ENCODE measurements at regions not wholly inside any gene's neighbourhood (a gene's known extent, or its start where the extent isn't known, plus 50 kb on each side); places are given as distances from the start of the nearest gene placed in this dataset.
A peak's percentile ranks its signal among the peaks of the same experiment; 100 is the strongest.

GRCh38 chr7:47670729-47671128 lies 88.8 kb upstream of the TNS3 start:
- 82 to 96% methylated on average over 6 of the region's 6 CpGs for WGBS, 2 donors
- H3K27me3 ChIP-seq, result no peaks in the 10 kb centered on the region
- no peak for TF ChIP-seq CTCF (IDR thresholded peaks at IDR 0.05)
- no peak for TF ChIP-seq POLR2A (IDR thresholded peaks at IDR 0.05)
- H3K4me3 ChIP-seq, result no peak overlapping the region
- intact Hi-C loops (cut with DNase I; ENCODE audit: low total_unique reads), result no loop called here
- H3K27ac ChIP-seq, result no peak overlapping the region
- H3K36me3 ChIP-seq (ENCODE audit: low read depth, missing control alignments), result no peaks in the 10 kb centered on the region
- no peaks in the 10 kb centered on the region for H3K4me1 ChIP-seq
- no peaks in the 10 kb centered on the region for H3K9me3 ChIP-seq
- DNase-seq, result no peak

GRCh38 chr7:47669901-47670384 lies 88.0 kb upstream of the TNS3 start:
- DNase-seq, result no peak
- H3K4me3 ChIP-seq, result no peak overlapping the region
- H3K27me3 ChIP-seq, result no peaks in the 10 kb centered on the region
- H3K4me1 ChIP-seq, result no peaks in the 10 kb centered on the region
- TF ChIP-seq POLR2A (IDR thresholded peaks at IDR 0.05) (no peak), CTCF (IDR thresholded peaks at IDR 0.05) (no peak)
- 71 to 80% methylated on average over 7 to 8 of the region's 8 CpGs for WGBS, 2 donors
- H3K9me3 ChIP-seq, result no peaks in the 10 kb centered on the region
- no peaks in the 10 kb centered on the region for H3K36me3 ChIP-seq (ENCODE audit: low read depth, missing control alignments)
- peak overlapping the region in 1 of 2 donors; percentile 16 for H3K27ac ChIP-seq
- intact Hi-C loops (cut with DNase I; ENCODE audit: low total_unique reads), result no loop called here

DNA sequence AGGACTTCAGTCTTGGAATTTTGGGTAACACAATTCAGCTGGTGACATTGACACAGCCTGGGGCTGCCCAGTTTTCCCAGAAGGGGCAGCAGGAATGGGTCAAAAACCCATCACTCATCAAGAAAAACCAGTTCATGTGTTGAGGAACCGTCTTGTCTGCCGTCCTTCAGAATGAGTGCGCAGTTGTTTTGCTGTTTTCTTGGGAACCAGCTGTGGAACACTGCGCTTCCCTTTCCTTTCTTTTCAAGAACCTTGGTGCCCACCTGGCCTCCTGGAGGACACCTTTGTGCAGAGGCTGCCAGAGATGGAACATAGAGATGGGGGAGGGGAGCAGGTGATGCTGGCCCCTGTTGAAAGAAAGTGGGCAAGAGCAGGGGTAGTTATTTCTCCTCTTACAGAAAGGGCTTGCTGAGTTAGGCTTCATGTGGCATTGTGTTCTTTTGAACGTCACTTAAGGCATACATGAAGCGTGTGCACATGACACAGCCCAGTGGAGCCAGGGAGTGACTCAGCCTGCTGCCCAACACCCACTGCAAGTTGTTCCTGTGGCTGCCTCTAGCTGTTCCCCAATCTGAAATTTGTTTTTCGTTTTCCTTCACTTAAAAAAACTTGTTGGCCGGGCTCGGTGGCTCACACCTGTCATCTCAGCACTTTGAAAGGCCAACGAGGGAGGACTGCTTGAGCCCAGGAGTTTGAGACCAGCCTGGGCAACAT lies 87.4 kb upstream of the TNS3 start:
- peak overlapping the region in 1 of 2 donors; percentile 54 for H3K27ac ChIP-seq
- DNase-seq, result peak; percentile 48
- TF ChIP-seq POLR2A (IDR thresholded peaks at IDR 0.05), result no peak
- TF ChIP-seq CTCF (IDR thresholded peaks at IDR 0.05), result no peak

DNA sequence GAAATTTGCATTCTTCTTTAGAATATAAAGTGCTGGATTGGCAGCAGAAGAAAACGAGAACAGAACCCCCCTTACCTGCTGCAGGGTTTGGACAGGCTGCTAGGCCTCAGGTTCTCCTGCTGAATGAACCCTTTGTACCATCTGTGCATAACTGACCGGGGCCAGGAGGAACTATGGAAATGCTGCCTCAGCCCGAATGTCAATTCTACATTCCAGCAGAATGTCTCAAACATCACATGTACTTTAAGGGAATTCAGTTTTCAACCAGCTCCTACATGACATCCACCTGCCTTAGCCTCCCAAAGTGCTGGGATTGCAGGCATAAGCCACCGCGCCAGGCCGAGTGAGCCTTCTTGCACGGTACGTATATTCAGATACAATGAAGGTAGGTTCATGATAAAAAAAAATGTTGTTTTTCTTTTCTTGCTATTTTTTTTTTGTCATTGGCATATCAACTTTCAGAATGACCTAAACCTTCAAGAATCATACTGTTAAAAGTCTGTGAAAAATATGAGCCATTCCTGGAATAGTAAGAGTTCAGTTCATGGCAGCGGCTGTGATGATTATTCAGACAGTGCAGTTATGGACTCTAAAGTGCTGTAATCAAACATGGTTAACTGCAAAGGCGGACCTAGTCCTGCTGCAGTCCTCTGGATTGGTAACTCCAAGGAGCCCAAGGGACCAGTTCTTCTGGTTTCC lies 84.4 kb upstream of the TNS3 start:
- Histone ChIP-seq H3K9me3 (no peaks in the 10 kb centered on the region), H3K36me3 (ENCODE audit: low read depth, missing control alignments) (no peaks in the 10 kb centered on the region), H3K4me3 (no peak overlapping the region), H3K27ac (no peak overlapping the region), H3K4me1 (no peaks in the 10 kb centered on the region), H3K27me3 (no peaks in the 10 kb centered on the region)
- 85 to 96% methylated on average over 10 of the region's 10 CpGs for WGBS, 2 donors
- intact Hi-C loops (cut with DNase I; ENCODE audit: low total_unique reads), result no loop called here
- no peak for DNase-seq
- TF ChIP-seq CTCF (IDR thresholded peaks at IDR 0.05), result no peak
- TF ChIP-seq POLR2A (IDR thresholded peaks at IDR 0.05), result no peak

More for the DNA sequence above, 87.4 kb upstream of the TNS3 start:
- no peaks in the 10 kb centered on the region for H3K9me3 ChIP-seq
- 75 to 80% methylated on average over 10 of the region's 10 CpGs for WGBS, 2 donors
- no peak overlapping the region for H3K4me3 ChIP-seq
- no peaks in the 10 kb centered on the region for H3K27me3 ChIP-seq
- H3K4me1 ChIP-seq, result no peaks in the 10 kb centered on the region
- intact Hi-C loops (cut with DNase I; ENCODE audit: low total_unique reads), result no loop called here
- no peaks in the 10 kb centered on the region for H3K36me3 ChIP-seq (ENCODE audit: low read depth, missing control alignments)

Data from testis (tissue), 2 donors.